ENCODE measurements at regions not wholly inside any gene's neighbourhood (a gene's known extent, or its start where the extent isn't known, plus 50 kb on each side); places are given as distances from the start of the nearest gene placed in this dataset.
"Not testable (repeated sequence)": the region's sequence is repeated elsewhere in the genome, so short reads cannot be mapped to it uniquely, and the experiment has no call there.

DNA sequence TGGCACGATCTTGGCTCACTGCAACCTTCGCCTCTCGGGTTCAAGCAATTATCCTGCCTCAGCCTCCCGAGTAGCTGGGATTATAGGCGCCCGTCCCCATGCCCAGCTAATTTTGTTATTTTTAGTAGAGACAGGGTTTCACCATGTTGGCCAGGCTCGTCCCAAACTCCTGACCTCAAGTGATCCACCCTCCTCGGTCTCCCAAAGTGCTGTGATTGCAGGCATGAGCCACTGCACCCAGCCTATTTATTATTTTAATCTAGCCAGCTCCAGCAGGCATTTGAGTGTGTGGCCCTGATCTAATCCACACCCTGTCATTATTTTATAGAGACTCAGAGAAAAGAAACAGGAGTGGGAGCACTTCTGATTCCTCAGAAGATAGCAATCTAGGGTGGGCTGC, 66.4 kb upstream of the ABHD2 start:
- H3K9me3 ChIP-seq (ENCODE audit: control insufficient read depth, insufficient read depth, low read depth, low read length); H3K4me1 ChIP-seq (ENCODE audit: control insufficient read depth, insufficient read depth, low read length); H3K4me3 ChIP-seq (ENCODE audit: low read depth, low read length); H3K27ac ChIP-seq (ENCODE audit: extremely low read depth, low read depth, low read length); POLR2A ChIA-PET; H3K36me3 ChIP-seq (ENCODE audit: control insufficient read depth in 2 of 2, insufficient read depth in 1 of 2, low read length in 2 of 2): not testable (repeated sequence)
- CTCF ChIA-PET: interaction anchor here (0.6 to 6.0 kb wide), 5 partner anchors 20 to 365 kb away, joined by 3 to 65 read pairs (median 3); no protein-coding TSS in a partner anchor

DNA sequence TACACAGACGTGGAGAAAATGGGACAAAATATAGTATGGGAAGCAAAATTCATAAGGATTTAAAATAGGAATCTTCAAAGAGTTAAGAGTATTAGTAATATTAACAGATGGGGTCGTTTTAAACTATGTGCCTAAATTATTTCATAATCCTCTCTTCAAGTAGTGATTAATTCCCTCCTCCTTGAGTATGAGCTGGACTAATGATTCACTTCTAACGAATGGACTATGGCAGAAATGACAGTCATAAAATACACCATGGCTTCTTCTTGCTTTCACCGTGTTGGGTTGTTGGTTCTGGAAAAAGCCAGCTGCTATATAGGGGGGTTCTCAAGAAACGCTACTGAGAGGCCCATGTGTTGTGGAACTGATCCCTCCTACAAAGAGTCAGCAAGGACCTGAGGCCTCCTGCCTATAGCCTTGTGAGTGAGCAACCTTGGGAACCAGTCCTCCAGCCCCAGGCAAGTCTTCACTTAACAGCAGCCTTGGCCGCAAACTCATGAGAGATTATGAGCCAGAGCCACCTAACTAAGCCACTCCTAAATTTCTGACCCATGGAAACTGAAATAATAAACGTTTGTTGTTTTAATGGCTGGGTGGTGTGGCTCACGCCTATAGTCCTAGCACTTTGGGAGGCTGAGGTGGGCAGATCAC, 64.8 kb upstream of the ABHD2 start:
- CTCF ChIA-PET: interaction anchor here (0.7 to 1.8 kb wide), 5 partner anchors 29 to 183 kb away, joined by 3 to 5 read pairs (median 3); no protein-coding TSS in a partner anchor

DNA sequence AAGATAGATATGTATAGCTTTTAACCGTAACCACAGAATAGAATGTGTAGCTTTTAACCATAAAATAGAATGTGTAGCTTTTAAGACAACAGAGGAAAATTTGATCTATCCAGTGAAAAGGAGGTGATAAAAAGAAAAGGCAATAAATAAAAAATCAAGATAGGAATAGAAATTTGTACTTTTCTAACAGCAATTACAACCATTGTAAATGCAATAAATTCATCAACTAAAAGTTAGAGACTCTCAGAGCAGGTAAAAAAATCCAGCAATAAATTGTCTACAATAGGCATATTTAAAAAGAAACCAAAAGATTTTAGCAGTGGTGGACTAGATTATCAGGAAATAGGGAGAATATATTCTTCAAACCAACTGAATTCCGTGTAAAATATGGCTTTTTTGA, 63.8 kb upstream of the ABHD2 start:
- H3K9me3 ChIP-seq (ENCODE audit: control insufficient read depth, insufficient read depth, low read depth, low read length): no peaks in the 10 kb centered on the region
- POLR2A ChIA-PET: interaction anchor here (1.0 kb wide), 1 partner anchor 113 kb away, joined by 3 read pairs; no protein-coding TSS in a partner anchor
- no peaks in the 10 kb centered on the region for H3K36me3 ChIP-seq (ENCODE audit: control insufficient read depth in 2 of 2, insufficient read depth in 1 of 2, low read length in 2 of 2)
- no peaks in the 10 kb centered on the region for H3K4me1 ChIP-seq (ENCODE audit: control insufficient read depth, insufficient read depth, low read length)
- CTCF ChIA-PET: interaction anchor here (0.6 to 1.8 kb wide), 2 partner anchors 33 to 161 kb away, joined by 3 to 4 read pairs; no protein-coding TSS in a partner anchor
- H3K27ac ChIP-seq (ENCODE audit: extremely low read depth, low read depth, low read length): no peak overlapping the region
- TF ChIP-seq SETDB1 (IDR thresholded peaks at IDR 0.05; ENCODE audit: insufficient read length, low read length) (peak; percentile 53), OSR2 (tag by site-specific recombination; IDR thresholded peaks at IDR 0.05) (no peak)
- TF ChIP-seq, protein P1, sequence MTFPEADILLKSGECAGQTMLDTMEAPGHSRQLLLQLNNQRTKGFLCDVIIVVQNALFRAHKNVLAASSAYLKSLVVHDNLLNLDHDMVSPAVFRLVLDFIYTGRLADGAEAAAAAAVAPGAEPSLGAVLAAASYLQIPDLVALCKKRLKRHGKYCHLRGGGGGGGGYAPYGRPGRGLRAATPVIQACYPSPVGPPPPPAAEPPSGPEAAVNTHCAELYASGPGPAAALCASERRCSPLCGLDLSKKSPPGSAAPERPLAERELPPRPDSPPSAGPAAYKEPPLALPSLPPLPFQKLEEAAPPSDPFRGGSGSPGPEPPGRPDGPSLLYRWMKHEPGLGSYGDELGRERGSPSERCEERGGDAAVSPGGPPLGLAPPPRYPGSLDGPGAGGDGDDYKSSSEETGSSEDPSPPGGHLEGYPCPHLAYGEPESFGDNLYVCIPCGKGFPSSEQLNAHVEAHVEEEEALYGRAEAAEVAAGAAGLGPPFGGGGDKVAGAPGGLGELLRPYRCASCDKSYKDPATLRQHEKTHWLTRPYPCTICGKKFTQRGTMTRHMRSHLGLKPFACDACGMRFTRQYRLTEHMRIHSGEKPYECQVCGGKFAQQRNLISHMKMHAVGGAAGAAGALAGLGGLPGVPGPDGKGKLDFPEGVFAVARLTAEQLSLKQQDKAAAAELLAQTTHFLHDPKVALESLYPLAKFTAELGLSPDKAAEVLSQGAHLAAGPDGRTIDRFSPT (tag by site-specific recombination; IDR thresholded peaks at IDR 0.05): no peak
- TF ChIP-seq, protein P2, sequence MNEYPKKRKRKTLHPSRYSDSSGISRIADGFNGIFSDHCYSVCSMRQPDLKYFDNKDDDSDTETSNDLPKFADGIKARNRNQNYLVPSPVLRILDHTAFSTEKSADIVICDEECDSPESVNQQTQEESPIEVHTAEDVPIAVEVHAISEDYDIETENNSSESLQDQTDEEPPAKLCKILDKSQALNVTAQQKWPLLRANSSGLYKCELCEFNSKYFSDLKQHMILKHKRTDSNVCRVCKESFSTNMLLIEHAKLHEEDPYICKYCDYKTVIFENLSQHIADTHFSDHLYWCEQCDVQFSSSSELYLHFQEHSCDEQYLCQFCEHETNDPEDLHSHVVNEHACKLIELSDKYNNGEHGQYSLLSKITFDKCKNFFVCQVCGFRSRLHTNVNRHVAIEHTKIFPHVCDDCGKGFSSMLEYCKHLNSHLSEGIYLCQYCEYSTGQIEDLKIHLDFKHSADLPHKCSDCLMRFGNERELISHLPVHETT (tag by site-specific recombination; IDR thresholded peaks at IDR 0.05): no peak
- H3K4me3 ChIP-seq (ENCODE audit: low read depth, low read length): no peak overlapping the region

More for the DNA sequence above, 64.8 kb upstream of the ABHD2 start:
- Histone ChIP-seq H3K27ac (ENCODE audit: extremely low read depth, low read depth, low read length) (no peak overlapping the region), H3K36me3 (ENCODE audit: control insufficient read depth in 2 of 2, insufficient read depth in 1 of 2, low read length in 2 of 2) (no peaks in the 10 kb centered on the region), H3K4me3 (ENCODE audit: low read depth, low read length) (no peak overlapping the region), H3K4me1 (ENCODE audit: control insufficient read depth, insufficient read depth, low read length) (no peaks in the 10 kb centered on the region), H3K9me3 (ENCODE audit: control insufficient read depth, insufficient read depth, low read depth, low read length) (no peaks in the 10 kb centered on the region)
- POLR2A ChIA-PET: interaction anchor here (1.3 kb wide), 1 partner anchor 112 kb away, joined by 3 read pairs; no protein-coding TSS in a partner anchor
- TF ChIP-seq GLIS2 (tag by site-specific recombination; IDR thresholded peaks at IDR 0.05) (no peak), MEIS1 (CRISPR knock-in tag; IDR thresholded peaks at IDR 0.05; ENCODE audit: borderline replicate concordance) (no peak), ZNF324 (tag by site-specific recombination; IDR thresholded peaks at IDR 0.05) (no peak), ZNF112 (tag by site-specific recombination; IDR thresholded peaks at IDR 0.05) (no peak), OSR2 (tag by site-specific recombination; IDR thresholded peaks at IDR 0.05) (no peak), ZNF239 (tag by site-specific recombination; IDR thresholded peaks at IDR 0.05) (no peak), ZBTB7A (tag by site-specific recombination; IDR thresholded peaks at IDR 0.05; ENCODE audit: low read depth) (no peak), ZNF626 (tag by site-specific recombination; IDR thresholded peaks at IDR 0.05) (no peak), ZNF354C (tag by site-specific recombination; IDR thresholded peaks at IDR 0.05; ENCODE audit: borderline replicate concordance, low read depth) (no peak), ZNF624 (tag by site-specific recombination; IDR thresholded peaks at IDR 0.05) (no peak), ZNF391 (tag by site-specific recombination; IDR thresholded peaks at IDR 0.05; ENCODE audit: borderline replicate concordance, low read depth) (no peak), GFI1B (tag by site-specific recombination; IDR thresholded peaks at IDR 0.05) (no peak), KLF8 (tag by site-specific recombination; IDR thresholded peaks at IDR 0.05) (no peak), ZNF501 (tag by site-specific recombination; IDR thresholded peaks at IDR 0.05) (no peak), MZF1 (tag by site-specific recombination; IDR thresholded peaks at IDR 0.05; ENCODE audit: borderline replicate concordance) (no peak)
- TF ChIP-seq, protein P3, sequence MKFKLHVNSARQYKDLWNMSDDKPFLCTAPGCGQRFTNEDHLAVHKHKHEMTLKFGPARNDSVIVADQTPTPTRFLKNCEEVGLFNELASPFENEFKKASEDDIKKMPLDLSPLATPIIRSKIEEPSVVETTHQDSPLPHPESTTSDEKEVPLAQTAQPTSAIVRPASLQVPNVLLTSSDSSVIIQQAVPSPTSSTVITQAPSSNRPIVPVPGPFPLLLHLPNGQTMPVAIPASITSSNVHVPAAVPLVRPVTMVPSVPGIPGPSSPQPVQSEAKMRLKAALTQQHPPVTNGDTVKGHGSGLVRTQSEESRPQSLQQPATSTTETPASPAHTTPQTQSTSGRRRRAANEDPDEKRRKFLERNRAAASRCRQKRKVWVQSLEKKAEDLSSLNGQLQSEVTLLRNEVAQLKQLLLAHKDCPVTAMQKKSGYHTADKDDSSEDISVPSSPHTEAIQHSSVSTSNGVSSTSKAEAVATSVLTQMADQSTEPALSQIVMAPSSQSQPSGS (tag by site-specific recombination; IDR thresholded peaks at IDR 0.05; ENCODE audit: low read depth): no peak
- TF ChIP-seq, protein P4, sequence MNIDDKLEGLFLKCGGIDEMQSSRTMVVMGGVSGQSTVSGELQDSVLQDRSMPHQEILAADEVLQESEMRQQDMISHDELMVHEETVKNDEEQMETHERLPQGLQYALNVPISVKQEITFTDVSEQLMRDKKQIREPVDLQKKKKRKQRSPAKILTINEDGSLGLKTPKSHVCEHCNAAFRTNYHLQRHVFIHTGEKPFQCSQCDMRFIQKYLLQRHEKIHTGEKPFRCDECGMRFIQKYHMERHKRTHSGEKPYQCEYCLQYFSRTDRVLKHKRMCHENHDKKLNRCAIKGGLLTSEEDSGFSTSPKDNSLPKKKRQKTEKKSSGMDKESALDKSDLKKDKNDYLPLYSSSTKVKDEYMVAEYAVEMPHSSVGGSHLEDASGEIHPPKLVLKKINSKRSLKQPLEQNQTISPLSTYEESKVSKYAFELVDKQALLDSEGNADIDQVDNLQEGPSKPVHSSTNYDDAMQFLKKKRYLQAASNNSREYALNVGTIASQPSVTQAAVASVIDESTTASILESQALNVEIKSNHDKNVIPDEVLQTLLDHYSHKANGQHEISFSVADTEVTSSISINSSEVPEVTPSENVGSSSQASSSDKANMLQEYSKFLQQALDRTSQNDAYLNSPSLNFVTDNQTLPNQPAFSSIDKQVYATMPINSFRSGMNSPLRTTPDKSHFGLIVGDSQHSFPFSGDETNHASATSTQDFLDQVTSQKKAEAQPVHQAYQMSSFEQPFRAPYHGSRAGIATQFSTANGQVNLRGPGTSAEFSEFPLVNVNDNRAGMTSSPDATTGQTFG (tag by site-specific recombination; IDR thresholded peaks at IDR 0.05; ENCODE audit: borderline replicate concordance): no peak
- TF ChIP-seq, protein P5, sequence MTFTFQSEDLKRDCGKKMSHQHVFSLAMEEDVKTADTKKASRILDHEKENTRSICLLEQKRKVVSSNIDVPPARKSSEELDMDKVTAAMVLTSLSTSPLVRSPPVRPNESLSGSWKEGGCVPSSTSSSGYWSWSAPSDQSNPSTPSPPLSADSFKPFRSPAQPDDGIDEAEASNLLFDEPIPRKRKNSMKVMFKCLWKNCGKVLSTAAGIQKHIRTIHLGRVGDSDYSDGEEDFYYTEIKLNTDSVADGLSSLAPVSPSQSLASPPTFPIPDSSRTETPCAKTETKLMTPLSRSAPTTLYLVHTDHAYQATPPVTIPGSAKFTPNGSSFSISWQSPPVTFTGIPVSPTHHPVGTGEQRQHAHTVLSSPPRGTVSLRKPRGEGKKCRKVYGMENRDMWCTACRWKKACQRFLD (tag by site-specific recombination; IDR thresholded peaks at IDR 0.05): no peak
- TF ChIP-seq, protein P6, sequence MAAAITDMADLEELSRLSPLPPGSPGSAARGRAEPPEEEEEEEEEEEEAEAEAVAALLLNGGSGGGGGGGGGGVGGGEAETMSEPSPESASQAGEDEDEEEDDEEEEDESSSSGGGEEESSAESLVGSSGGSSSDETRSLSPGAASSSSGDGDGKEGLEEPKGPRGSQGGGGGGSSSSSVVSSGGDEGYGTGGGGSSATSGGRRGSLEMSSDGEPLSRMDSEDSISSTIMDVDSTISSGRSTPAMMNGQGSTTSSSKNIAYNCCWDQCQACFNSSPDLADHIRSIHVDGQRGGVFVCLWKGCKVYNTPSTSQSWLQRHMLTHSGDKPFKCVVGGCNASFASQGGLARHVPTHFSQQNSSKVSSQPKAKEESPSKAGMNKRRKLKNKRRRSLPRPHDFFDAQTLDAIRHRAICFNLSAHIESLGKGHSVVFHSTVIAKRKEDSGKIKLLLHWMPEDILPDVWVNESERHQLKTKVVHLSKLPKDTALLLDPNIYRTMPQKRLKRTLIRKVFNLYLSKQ (tag by site-specific recombination; IDR thresholded peaks at IDR 0.05; ENCODE audit: borderline replicate concordance): no peak

Measured in HEK293 (cell line).